SK-N-SH (cell line): ENCODE measurements at regions not wholly inside any gene's neighbourhood (a gene's known extent, or its start where the extent isn't known, plus 50 kb on each side); places are given as distances from the start of the nearest gene placed in this dataset.
A peak's percentile ranks its signal among the peaks of the same experiment; 100 is the strongest.

Source experiments
- POLR2AphosphoS5 ChIP-seq: IDR thresholded peaks from 2 replicates; pipeline ENCODE4 v1.6.1; 2012; ENCODE audit warnings: low read depth, low read length
- TF ChIP-seq, protein P1 (sequence below): fragments of 200-600 bp; sonication (generic); IDR thresholded peaks from 2 replicates; pipeline ENCODE4 v1.6.1; 2017; ENCODE audit warnings: antibody characterized with exemption, mild to moderate bottlenecking, moderate library complexity

DNA sequence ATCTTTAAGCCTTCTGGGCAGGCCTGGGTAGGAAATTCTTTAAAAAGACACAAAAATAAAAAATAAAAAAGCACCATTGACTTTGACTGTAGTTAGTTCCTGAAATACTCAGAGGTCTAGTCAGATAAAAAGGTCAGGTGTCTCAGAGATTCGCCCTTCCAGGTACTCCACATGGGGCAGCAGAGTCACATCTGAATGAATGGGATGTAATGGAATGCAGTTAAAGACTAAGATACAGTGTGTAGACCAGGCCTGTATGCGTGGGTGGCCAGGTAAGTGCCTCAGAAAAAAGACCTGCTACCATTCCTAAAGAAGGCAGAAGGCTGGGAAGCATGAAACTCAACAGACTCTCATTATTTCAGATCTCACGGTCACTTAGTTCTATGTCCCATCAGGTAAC, 68.6 kb upstream of the SEM1 start:
- no peak for TF ChIP-seq POLR2AphosphoS5
- TF ChIP-seq, protein P1, sequence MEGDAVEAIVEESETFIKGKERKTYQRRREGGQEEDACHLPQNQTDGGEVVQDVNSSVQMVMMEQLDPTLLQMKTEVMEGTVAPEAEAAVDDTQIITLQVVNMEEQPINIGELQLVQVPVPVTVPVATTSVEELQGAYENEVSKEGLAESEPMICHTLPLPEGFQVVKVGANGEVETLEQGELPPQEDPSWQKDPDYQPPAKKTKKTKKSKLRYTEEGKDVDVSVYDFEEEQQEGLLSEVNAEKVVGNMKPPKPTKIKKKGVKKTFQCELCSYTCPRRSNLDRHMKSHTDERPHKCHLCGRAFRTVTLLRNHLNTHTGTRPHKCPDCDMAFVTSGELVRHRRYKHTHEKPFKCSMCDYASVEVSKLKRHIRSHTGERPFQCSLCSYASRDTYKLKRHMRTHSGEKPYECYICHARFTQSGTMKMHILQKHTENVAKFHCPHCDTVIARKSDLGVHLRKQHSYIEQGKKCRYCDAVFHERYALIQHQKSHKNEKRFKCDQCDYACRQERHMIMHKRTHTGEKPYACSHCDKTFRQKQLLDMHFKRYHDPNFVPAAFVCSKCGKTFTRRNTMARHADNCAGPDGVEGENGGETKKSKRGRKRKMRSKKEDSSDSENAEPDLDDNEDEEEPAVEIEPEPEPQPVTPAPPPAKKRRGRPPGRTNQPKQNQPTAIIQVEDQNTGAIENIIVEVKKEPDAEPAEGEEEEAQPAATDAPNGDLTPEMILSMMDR, result peak; percentile 27; the same call in 1 of the 2 replicates
